Lower leg skin (tissue), 4 donors: ENCODE measurements at regions not wholly inside any gene's neighbourhood (a gene's known extent, or its start where the extent isn't known, plus 50 kb on each side); places are given as distances from the start of the nearest gene placed in this dataset.

ENCODE experiments used
- DNase-seq, 2 donors: peaks; one replicate each; pipeline ENCODE4 v3.0.0-alpha.2; 2019; ENCODE audit warnings: low spot score in 2 of 2
- H3K4me3 ChIP-seq: fragments of 200-600 bp; sonication (generic); 2 replicates; pipeline ENCODE4 v1.5.1; 2017; ENCODE audit warnings: mild to moderate bottlenecking, low read depth; ENCODE audit not compliant: poor library complexity, severe bottlenecking
- CTCF ChIP-seq, 3 donors: fragments of 450-650 bp; IDR thresholded peaks; one replicate each; pipeline ENCODE4 v1.5.1; 2016; ENCODE audit warnings: antibody characterized with exemption in 3 of 3, mild to moderate bottlenecking in 3 of 3, moderate library complexity in 2 of 3
- POLR2A ChIP-seq, 2 donors: fragments of 450-650 bp; IDR thresholded peaks; one replicate each; pipeline ENCODE4 v1.6.1; 2016 to 2017; ENCODE audit warnings: antibody characterized with exemption in 2 of 2, mild to moderate bottlenecking in 1 of 2, moderate library complexity in 1 of 2
- WGBS, 2 donors: methylation state at CpG; one replicate each; pipeline ENCODE4 v1.1.5; 2018; 5-methylcytosine and 5-hydroxymethylcytosine counted together
- intact Hi-C: fragments of 100-400 bp; cut with DNase I; formaldehyde crosslinking; loops from one replicate; pipeline ENCODE4 v1.15.0; 2023; ENCODE audit warnings: low total_unique reads

GRCh38 chr7:84799106-84799505, 387.8 kb downstream of the SEMA3D start:
- no peak overlapping the region for H3K4me3 ChIP-seq
- 35 to 41% methylated on average over 4 of the region's 4 CpGs for WGBS, 2 donors
- no peak for DNase-seq
- TF ChIP-seq POLR2A (IDR thresholded peaks at IDR 0.05) (no peak), CTCF (IDR thresholded peaks at IDR 0.05) (no peak)
- intact Hi-C loops: no loop called here

GRCh38 chr7:84792231-84792893, 394.5 kb downstream of the SEMA3D start:
- TF ChIP-seq CTCF (IDR thresholded peaks at IDR 0.05): no peak
- no peak for TF ChIP-seq POLR2A (IDR thresholded peaks at IDR 0.05)
- H3K4me3 ChIP-seq: no peak overlapping the region
- 79 to 82% methylated on average over 8 of the region's 8 CpGs for WGBS, 2 donors
- intact Hi-C loops: no loop called here
- DNase-seq: no peak

- no peak overlapping the region for H3K4me3 ChIP-seq
- intact Hi-C loops: no loop called here
- no peak for DNase-seq
- TF ChIP-seq POLR2A (IDR thresholded peaks at IDR 0.05): no peak
- TF ChIP-seq CTCF (IDR thresholded peaks at IDR 0.05): no peak
- WGBS, 2 donors: 20 to 33% methylated on average over 2 of the region's 2 CpGs
Measured at GRCh38 chr7:84790882-84791281, 396.0 kb downstream of the SEMA3D start.

GRCh38 chr7:84786073-84786472, 400.8 kb downstream of the SEMA3D start:
- TF ChIP-seq POLR2A (IDR thresholded peaks at IDR 0.05) (no peak), CTCF (IDR thresholded peaks at IDR 0.05) (no peak)
- intact Hi-C loops: no loop called here
- WGBS, 2 donors: 83% methylated on average over 2 of the region's 2 CpGs

GRCh38 chr7:84784450-84784849, 402.4 kb downstream of the SEMA3D start:
- no peak for DNase-seq
- TF ChIP-seq CTCF (IDR thresholded peaks at IDR 0.05) (no peak), POLR2A (IDR thresholded peaks at IDR 0.05) (no peak)
- WGBS, 2 donors: 84 to 90% methylated on average over 3 of the region's 3 CpGs
- no peak overlapping the region for H3K4me3 ChIP-seq
- intact Hi-C loops: no loop called here

More at GRCh38 chr7:84786073-84786472, 400.8 kb downstream of the SEMA3D start:
- no peak for DNase-seq
- no peak overlapping the region for H3K4me3 ChIP-seq
